HEK293 (cell line): ENCODE measurements at regions not wholly inside any gene's neighbourhood (a gene's known extent, or its start where the extent isn't known, plus 50 kb on each side); places are given as distances from the start of the nearest gene placed in this dataset.

ENCODE experiments used
- CTCF ChIA-PET: fragments of 350-600 bp; formaldehyde crosslinking; extraction: SDS; loops from one replicate; lab custom pipeline; 2021; ENCODE audit warnings: antibody characterized with exemption; lab: Yijun Ruan, JAX
- POLR2A ChIA-PET: fragments of 300-600 bp; formaldehyde crosslinking; extraction: SDS; loops from one replicate; lab custom pipeline; 2020; ENCODE audit warnings: antibody characterized with exemption, inconsistent platforms; lab: Yijun Ruan, JAX
- H3K27ac ChIP-seq: fragments of 200-500 bp; sonication (Bioruptor generic); 2 replicates; pipeline ENCODE4 v1.5.1; 2014; ENCODE audit warnings: low read depth, low read length, control low read depth, inconsistent platforms; ENCODE audit errors: extremely low read depth
- H3K36me3 ChIP-seq, 2 experiments: fragments of 200-500 bp in 1 of 2; sonication (Bioruptor generic) in 1 of 2; 1 replicate in 1 of 2; 2 replicates in 1 of 2; pipeline ENCODE4 v1.5.1; 2014 to 2017; ENCODE audit warnings: inconsistent platforms in 2 of 2, low read length in 2 of 2; ENCODE audit not compliant: control insufficient read depth in 2 of 2, insufficient read depth in 1 of 2
- H3K4me1 ChIP-seq: fragments of 200-500 bp; sonication (Bioruptor generic); 2 replicates; pipeline ENCODE4 v1.5.1; 2014; ENCODE audit warnings: mild to moderate bottlenecking, low read length, inconsistent platforms; ENCODE audit not compliant: control insufficient read depth, insufficient read depth
- H3K4me3 ChIP-seq: 2 replicates; pipeline ENCODE4 v1.5.1; 2011; ENCODE audit warnings: low read depth, mild to moderate bottlenecking, control low read depth, low read length, moderate library complexity
- H3K9me3 ChIP-seq: fragments of 200-500 bp; sonication (Bioruptor generic); 2 replicates; pipeline ENCODE4 v1.5.1; 2014; ENCODE audit warnings: low read depth, low read length, inconsistent platforms; ENCODE audit not compliant: control insufficient read depth, insufficient read depth
- AEBP2 ChIP-seq: fragments of 450-650 bp; formaldehyde crosslinking; IDR thresholded peaks from 2 replicates; pipeline ENCODE4 v1.5.1; 2016; ENCODE audit warnings: missing biosample characterization, missing genetic modification characterization, borderline replicate concordance
- ATF2 ChIP-seq: fragments of 450-650 bp; formaldehyde crosslinking; IDR thresholded peaks from 2 replicates; pipeline ENCODE4 v1.5.1; 2016; ENCODE audit warnings: missing biosample characterization, missing genetic modification characterization, low read depth
- KLF17 ChIP-seq: fragments of 450-650 bp; formaldehyde crosslinking; IDR thresholded peaks from 2 replicates; pipeline ENCODE4 v1.5.1; 2016; ENCODE audit warnings: missing biosample characterization, missing genetic modification characterization
- KLF9 ChIP-seq: fragments of 450-650 bp; formaldehyde crosslinking; IDR thresholded peaks from 2 replicates; pipeline ENCODE4 v1.5.1; 2016; ENCODE audit warnings: missing biosample characterization, missing genetic modification characterization, low read depth
- SETDB1 ChIP-seq: IDR thresholded peaks from one replicate; pipeline ENCODE4 v1.6.1; 2017; ENCODE audit warnings: mild to moderate bottlenecking, low read length, moderate library complexity, mixed read lengths; ENCODE audit not compliant: insufficient read length
- ZBTB1 ChIP-seq: fragments of 450-650 bp; formaldehyde crosslinking; IDR thresholded peaks from 2 replicates; pipeline ENCODE4 v1.5.1; 2016; ENCODE audit warnings: missing biosample characterization, missing genetic modification characterization
- ZFP3 ChIP-seq: fragments of 450-650 bp; formaldehyde crosslinking; IDR thresholded peaks from 2 replicates; pipeline ENCODE4 v1.5.1; 2016; ENCODE audit warnings: low read depth, missing biosample characterization, missing genetic modification characterization
- ZNF112 ChIP-seq: fragments of 450-650 bp; formaldehyde crosslinking; IDR thresholded peaks from 2 replicates; pipeline ENCODE4 v1.5.0; 2017; ENCODE audit warnings: missing biosample characterization, missing genetic modification characterization
- ZNF140 ChIP-seq: fragments of 450-650 bp; formaldehyde crosslinking; IDR thresholded peaks from 2 replicates; pipeline ENCODE4 v1.5.1; 2016; ENCODE audit warnings: missing biosample characterization, missing genetic modification characterization
- ZNF184 ChIP-seq: fragments of 450-650 bp; IDR thresholded peaks from 2 replicates; pipeline ENCODE4 v1.5.1; 2018; ENCODE audit warnings: missing biosample characterization, mild to moderate bottlenecking, missing genetic modification characterization
- ZNF211 ChIP-seq: fragments of 450-650 bp; formaldehyde crosslinking; IDR thresholded peaks from 2 replicates; pipeline ENCODE4 v1.5.1; 2016; ENCODE audit warnings: low read depth, missing biosample characterization, missing genetic modification characterization
- ZNF214 ChIP-seq: fragments of 450-650 bp; formaldehyde crosslinking; IDR thresholded peaks from 2 replicates; pipeline ENCODE4 v1.5.1; 2017; ENCODE audit warnings: missing biosample characterization, mild to moderate bottlenecking, missing genetic modification characterization, borderline replicate concordance
- ZNF426 ChIP-seq: fragments of 450-650 bp; formaldehyde crosslinking; IDR thresholded peaks from 2 replicates; pipeline ENCODE4 v1.5.1; 2017; ENCODE audit warnings: missing biosample characterization, missing genetic modification characterization, mild to moderate bottlenecking, inconsistent platforms, moderate library complexity
- ZNF501 ChIP-seq: fragments of 450-650 bp; formaldehyde crosslinking; IDR thresholded peaks from 2 replicates; pipeline ENCODE4 v1.5.1; 2016; ENCODE audit warnings: missing biosample characterization, missing genetic modification characterization
- ZNF510 ChIP-seq: fragments of 450-650 bp; formaldehyde crosslinking; IDR thresholded peaks from 2 replicates; pipeline ENCODE4 v1.5.1; 2018; ENCODE audit warnings: mild to moderate bottlenecking, missing genetic modification characterization, missing biosample characterization; ENCODE audit not compliant: insufficient replicate concordance
- ZNF518A ChIP-seq: fragments of 450-650 bp; formaldehyde crosslinking; conservative IDR thresholded peaks from 2 replicates; pipeline ENCODE4 v1.5.1; 2016; ENCODE audit warnings: low read depth, missing biosample characterization, missing genetic modification characterization
- ZNF521 ChIP-seq: fragments of 450-650 bp; formaldehyde crosslinking; IDR thresholded peaks from 2 replicates; pipeline ENCODE4 v1.5.1; 2017; ENCODE audit warnings: missing biosample characterization, mild to moderate bottlenecking, missing genetic modification characterization
- ZNF596 ChIP-seq: fragments of 450-650 bp; IDR thresholded peaks from 2 replicates; pipeline ENCODE4 v1.5.0; 2018; ENCODE audit warnings: missing biosample characterization, mild to moderate bottlenecking, missing genetic modification characterization, moderate library complexity
- ZNF654 ChIP-seq: fragments of 450-650 bp; formaldehyde crosslinking; IDR thresholded peaks from 2 replicates; pipeline ENCODE4 v1.5.1; 2016; ENCODE audit warnings: low read depth, missing biosample characterization, missing genetic modification characterization

- H3K4me3 ChIP-seq = no peak overlapping the region
- CTCF ChIA-PET = interaction anchor here (1.4 to 2.6 kb wide), 2 partner anchors 9 to 67 kb away, joined by 4 to 12 read pairs; no protein-coding TSS in a partner anchor
Measured at GRCh38 chr2:160996584-160996983, 163.6 kb upstream of the TANK start.

GRCh38 chr2:161004379-161004778 is 155.8 kb upstream of the TANK start:
- Histone ChIP-seq H3K9me3 (no peaks in the 10 kb centered on the region), H3K27ac (no peak overlapping the region), H3K4me1 (no peaks in the 10 kb centered on the region), H3K4me3 (no peak overlapping the region), H3K36me3 (no peaks in the 10 kb centered on the region)
- CTCF ChIA-PET = interaction anchor here (0.7 to 3.6 kb wide), 18 partner anchors 9 to 916 kb away, joined by 3 to 21 read pairs (median 4); no protein-coding TSS in a partner anchor
- TF ChIP-seq ZNF654 (tag by site-specific recombination) (peak; percentile 30; the same call in 1 of the 2 replicates), ZNF112 (tag by site-specific recombination) (no peak), ZNF184 (no peak)
- POLR2A ChIA-PET = no interaction called here

More at GRCh38 chr2:160996584-160996983, 163.6 kb upstream of the TANK start:
- Histone ChIP-seq H3K9me3 (no peaks in the 10 kb centered on the region), H3K36me3 (no peaks in the 10 kb centered on the region), H3K4me1 (0 out of 2 replicates have a peak, but pooled peaks cover 2% of the 10 kb centered on the region), H3K27ac (no peak overlapping the region)
- TF ChIP-seq ZNF510 (tag by site-specific recombination) = no peak
- TF ChIP-seq AEBP2 (tag by site-specific recombination) = no peak
- TF ChIP-seq ZNF214 (tag by site-specific recombination) = no peak
- no peak for TF ChIP-seq ZFP3 (tag by site-specific recombination)
- no peak for TF ChIP-seq ZNF501 (tag by site-specific recombination)
- no peak for TF ChIP-seq ZBTB1
- no peak for TF ChIP-seq ZNF521 (tag by site-specific recombination)
- POLR2A ChIA-PET = no interaction called here

GRCh38 chr2:161005170-161005569 is 155.1 kb upstream of the TANK start:
- no peak overlapping the region for H3K4me3 ChIP-seq
- no peak overlapping the region for H3K27ac ChIP-seq
- no peaks in the 10 kb centered on the region for H3K9me3 ChIP-seq
- CTCF ChIA-PET = interaction anchor here (0.5 to 3.6 kb wide), 14 partner anchors 10 to 908 kb away, joined by 3 to 21 read pairs (median 4); no protein-coding TSS in a partner anchor
- H3K36me3 ChIP-seq = no peaks in the 10 kb centered on the region
- no peaks in the 10 kb centered on the region for H3K4me1 ChIP-seq
- TF ChIP-seq ATF2 (tag by site-specific recombination) = no peak
- no peak for TF ChIP-seq ZNF426 (tag by site-specific recombination)
- TF ChIP-seq ZNF518A (tag by site-specific recombination) = no peak
- no peak for TF ChIP-seq ZNF211 (tag by site-specific recombination)
- TF ChIP-seq ZNF140 (tag by site-specific recombination) = no peak
- TF ChIP-seq KLF17 (tag by site-specific recombination) = no peak
- no peak for TF ChIP-seq SETDB1
- TF ChIP-seq KLF9 = no peak
- TF ChIP-seq ZNF596 (tag by site-specific recombination) = no peak
- POLR2A ChIA-PET = no interaction called here
